ENCODE measurements at regions not wholly inside any gene's neighbourhood (a gene's known extent, or its start where the extent isn't known, plus 50 kb on each side); places are given as distances from the start of the nearest gene placed in this dataset.

- DNase-seq (no peak), ATAC-seq (no peak)
- Histone ChIP-seq H3K9me3 (no peaks in the 10 kb centered on the region), H3K4me1 (ENCODE audit: low read depth) (no peaks in the 10 kb centered on the region), H3K4me3 (no peak overlapping the region), H3K36me3 (ENCODE audit: low read depth) (no peaks in the 10 kb centered on the region)
- no peak for TF ChIP-seq CTCF (IDR thresholded peaks at IDR 0.05)
- intact Hi-C loops (cut with DNase I, micrococcal nuclease), result no loop called here
Measured at GRCh38 chr2:175861958-175862357, 140.1 kb downstream of the LNPK start.

- TF ChIP-seq CTCF (IDR thresholded peaks at IDR 0.05), result no peak
- ATAC-seq (no peak), DNase-seq (no peak)
- no peaks in the 10 kb centered on the region for H3K4me1 ChIP-seq (ENCODE audit: low read depth)
- intact Hi-C loops (cut with DNase I, micrococcal nuclease), result no loop called here
- no peaks in the 10 kb centered on the region for H3K36me3 ChIP-seq (ENCODE audit: low read depth)
- H3K4me3 ChIP-seq, result no peak overlapping the region
- H3K9me3 ChIP-seq, result no peaks in the 10 kb centered on the region
Measured at GRCh38 chr2:175855794-175856453, 146.1 kb downstream of the LNPK start.

GRCh38 chr2:175855236-175855635 is 146.8 kb downstream of the LNPK start:
- DNase-seq, result no peak
- Histone ChIP-seq H3K36me3 (ENCODE audit: low read depth) (no peaks in the 10 kb centered on the region), H3K4me1 (ENCODE audit: low read depth) (no peaks in the 10 kb centered on the region), H3K4me3 (no peak overlapping the region), H3K9me3 (no peaks in the 10 kb centered on the region)
- no peak for TF ChIP-seq CTCF (IDR thresholded peaks at IDR 0.05)
- ATAC-seq, result no peak
- intact Hi-C loops (cut with DNase I, micrococcal nuclease), result no loop called here

GRCh38 chr2:175854665-175855064 is 147.4 kb downstream of the LNPK start:
- Histone ChIP-seq H3K36me3 (ENCODE audit: low read depth) (no peaks in the 10 kb centered on the region), H3K4me3 (no peak overlapping the region), H3K4me1 (ENCODE audit: low read depth) (no peaks in the 10 kb centered on the region), H3K9me3 (no peaks in the 10 kb centered on the region)
- intact Hi-C loops (cut with DNase I, micrococcal nuclease), result no loop called here
- no peak for TF ChIP-seq CTCF (IDR thresholded peaks at IDR 0.05)
- ATAC-seq, result no peak
- DNase-seq, result no peak

GRCh38 chr2:175854129-175854528 is 147.9 kb downstream of the LNPK start:
- Histone ChIP-seq H3K9me3 (no peaks in the 10 kb centered on the region), H3K36me3 (ENCODE audit: low read depth) (no peaks in the 10 kb centered on the region), H3K4me1 (ENCODE audit: low read depth) (no peaks in the 10 kb centered on the region), H3K4me3 (no peak overlapping the region)
- ATAC-seq (no peak), DNase-seq (no peak)
- no peak for TF ChIP-seq CTCF (IDR thresholded peaks at IDR 0.05)
- intact Hi-C loops (cut with DNase I, micrococcal nuclease), result no loop called here

- Histone ChIP-seq H3K4me1 (ENCODE audit: low read depth) (no peaks in the 10 kb centered on the region), H3K36me3 (ENCODE audit: low read depth) (no peaks in the 10 kb centered on the region), H3K9me3 (no peaks in the 10 kb centered on the region), H3K4me3 (no peak overlapping the region)
- ATAC-seq (no peak), DNase-seq (no peak)
- intact Hi-C loops (cut with DNase I, micrococcal nuclease), result no loop called here
- TF ChIP-seq CTCF (IDR thresholded peaks at IDR 0.05), result no peak
Measured at GRCh38 chr2:175853616-175853890, 148.5 kb downstream of the LNPK start.

All from mucosa of descending colon (tissue), 3 donors.